Neutrophil (primary cell): ENCODE measurements at regions not wholly inside any gene's neighbourhood (a gene's known extent, or its start where the extent isn't known, plus 50 kb on each side); places are given as distances from the start of the nearest gene placed in this dataset.

ENCODE experiments used
- H3K27ac ChIP-seq: fragments of 200-600 bp; sonication (generic); 2 replicates; pipeline ENCODE4 v1.5.1; 2016; ENCODE audit warnings: mild to moderate bottlenecking, moderate library complexity
- H3K27me3 ChIP-seq: fragments of 200-600 bp; sonication (generic); 2 replicates; pipeline ENCODE4 v1.6.0; 2016; ENCODE audit warnings: mild to moderate bottlenecking
- H3K36me3 ChIP-seq: fragments of 200-600 bp; sonication (generic); 2 replicates; pipeline ENCODE4 v1.5.1; 2017
- H3K4me1 ChIP-seq, 2 experiments: fragments of 200-600 bp in 1 of 2; sonication (generic) in 1 of 2; 1 replicate in 1 of 2; 2 replicates in 1 of 2; pipeline versions ENCODE4 v1.5.1 to v1.6.1; 2013 to 2016; ENCODE audit warnings: low read depth in 1 of 2, low read length in 1 of 2, mild to moderate bottlenecking in 1 of 2, moderate library complexity in 1 of 2; ENCODE audit not compliant: control insufficient read depth in 1 of 2, insufficient read depth in 1 of 2
- H3K4me3 ChIP-seq, 2 experiments: fragments of 200-600 bp in 1 of 2; sonication (generic) in 1 of 2; 1 replicate in 1 of 2; 2 replicates in 1 of 2; pipeline ENCODE4 v1.5.1; 2013 to 2016; ENCODE audit warnings: low read depth in 1 of 2, low read length in 1 of 2, mild to moderate bottlenecking in 1 of 2, moderate library complexity in 1 of 2
- H3K9me3 ChIP-seq: fragments of 200-600 bp; sonication (generic); 2 replicates; pipeline ENCODE4 v1.5.1; 2016
- TF ChIP-seq, protein P1 (sequence below): fragments of 200-600 bp; sonication (generic); IDR thresholded peaks from 2 replicates; pipeline ENCODE4 v1.5.1; 2016; ENCODE audit warnings: antibody characterized with exemption

DNA sequence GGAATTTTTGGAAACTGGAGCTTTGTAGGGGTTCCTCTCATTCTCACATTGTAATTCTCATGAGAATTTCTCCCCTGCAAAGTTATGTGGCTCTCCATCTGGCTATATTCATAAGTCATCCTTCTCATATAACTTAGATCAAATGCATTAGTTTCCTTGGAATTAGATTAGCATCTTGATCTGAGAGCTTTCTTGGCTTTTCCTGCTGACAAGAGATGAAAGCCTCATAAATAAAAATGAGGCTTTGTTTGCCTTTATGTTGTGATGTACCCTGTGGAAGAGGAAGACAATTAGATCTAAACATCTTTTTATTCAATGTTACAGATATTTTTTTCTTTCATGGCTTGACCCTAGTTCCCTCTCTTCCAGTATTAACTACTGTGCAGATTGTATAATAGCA, 165.4 kb upstream of the ZPLD1 start:
- H3K9me3 ChIP-seq = no peaks in the 10 kb centered on the region
- no peaks in the 10 kb centered on the region for H3K36me3 ChIP-seq
- H3K27me3 ChIP-seq = no peaks in the 10 kb centered on the region
- H3K27ac ChIP-seq = no peak overlapping the region
- TF ChIP-seq, protein P1, sequence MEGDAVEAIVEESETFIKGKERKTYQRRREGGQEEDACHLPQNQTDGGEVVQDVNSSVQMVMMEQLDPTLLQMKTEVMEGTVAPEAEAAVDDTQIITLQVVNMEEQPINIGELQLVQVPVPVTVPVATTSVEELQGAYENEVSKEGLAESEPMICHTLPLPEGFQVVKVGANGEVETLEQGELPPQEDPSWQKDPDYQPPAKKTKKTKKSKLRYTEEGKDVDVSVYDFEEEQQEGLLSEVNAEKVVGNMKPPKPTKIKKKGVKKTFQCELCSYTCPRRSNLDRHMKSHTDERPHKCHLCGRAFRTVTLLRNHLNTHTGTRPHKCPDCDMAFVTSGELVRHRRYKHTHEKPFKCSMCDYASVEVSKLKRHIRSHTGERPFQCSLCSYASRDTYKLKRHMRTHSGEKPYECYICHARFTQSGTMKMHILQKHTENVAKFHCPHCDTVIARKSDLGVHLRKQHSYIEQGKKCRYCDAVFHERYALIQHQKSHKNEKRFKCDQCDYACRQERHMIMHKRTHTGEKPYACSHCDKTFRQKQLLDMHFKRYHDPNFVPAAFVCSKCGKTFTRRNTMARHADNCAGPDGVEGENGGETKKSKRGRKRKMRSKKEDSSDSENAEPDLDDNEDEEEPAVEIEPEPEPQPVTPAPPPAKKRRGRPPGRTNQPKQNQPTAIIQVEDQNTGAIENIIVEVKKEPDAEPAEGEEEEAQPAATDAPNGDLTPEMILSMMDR = no peak
- no peak overlapping the region for H3K4me3 ChIP-seq
- H3K4me1 ChIP-seq = no peaks in the 10 kb centered on the region

DNA sequence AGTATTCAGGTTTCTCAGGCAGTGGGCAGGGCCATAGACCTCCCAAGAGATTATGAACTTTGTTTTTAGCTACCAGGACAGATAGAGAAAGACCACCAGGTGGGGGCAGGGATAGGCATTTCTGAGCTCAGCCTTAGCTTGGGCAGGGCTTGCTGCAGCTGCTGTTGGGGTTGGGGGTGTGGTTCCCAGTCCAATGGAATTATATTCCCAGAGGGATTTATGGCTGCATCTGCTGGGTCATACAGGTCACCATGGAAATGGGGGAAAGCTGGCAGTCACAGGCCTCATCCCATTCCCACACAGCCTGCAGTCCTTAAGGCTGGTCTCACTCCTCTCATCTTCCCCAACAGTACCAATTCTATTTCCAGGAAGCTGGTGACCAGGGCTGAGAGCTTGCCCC, 144.6 kb upstream of the ZPLD1 start:
- Histone ChIP-seq H3K27me3 (no peaks in the 10 kb centered on the region), H3K9me3 (no peaks in the 10 kb centered on the region), H3K27ac (no peak overlapping the region), H3K36me3 (no peaks in the 10 kb centered on the region), H3K4me1 (no peaks in the 10 kb centered on the region), H3K4me3 (no peak overlapping the region)
- TF ChIP-seq, protein P1 = no peak

DNA sequence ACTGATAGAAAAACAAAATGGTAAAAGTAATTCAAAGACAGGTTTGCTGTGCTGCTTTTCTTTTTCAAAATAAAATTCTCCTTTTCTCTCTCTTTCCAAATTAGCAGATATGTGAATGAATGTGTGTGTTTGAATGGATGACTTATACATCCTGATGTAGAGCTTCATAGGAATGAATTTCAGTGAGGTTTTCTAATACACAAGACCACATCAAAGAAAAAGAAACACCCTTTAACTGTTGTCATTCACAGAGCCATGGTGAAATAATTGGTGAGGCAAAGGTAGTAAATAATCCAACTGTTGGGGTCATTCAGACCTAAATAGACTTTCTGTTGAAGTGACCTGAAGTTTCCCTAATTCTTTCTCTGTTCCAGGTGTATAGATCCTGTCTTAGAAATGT, 139.1 kb upstream of the ZPLD1 start:
- Histone ChIP-seq H3K9me3 (no peaks in the 10 kb centered on the region), H3K4me3 (no peak overlapping the region)
- TF ChIP-seq, protein P1 = no peak

DNA sequence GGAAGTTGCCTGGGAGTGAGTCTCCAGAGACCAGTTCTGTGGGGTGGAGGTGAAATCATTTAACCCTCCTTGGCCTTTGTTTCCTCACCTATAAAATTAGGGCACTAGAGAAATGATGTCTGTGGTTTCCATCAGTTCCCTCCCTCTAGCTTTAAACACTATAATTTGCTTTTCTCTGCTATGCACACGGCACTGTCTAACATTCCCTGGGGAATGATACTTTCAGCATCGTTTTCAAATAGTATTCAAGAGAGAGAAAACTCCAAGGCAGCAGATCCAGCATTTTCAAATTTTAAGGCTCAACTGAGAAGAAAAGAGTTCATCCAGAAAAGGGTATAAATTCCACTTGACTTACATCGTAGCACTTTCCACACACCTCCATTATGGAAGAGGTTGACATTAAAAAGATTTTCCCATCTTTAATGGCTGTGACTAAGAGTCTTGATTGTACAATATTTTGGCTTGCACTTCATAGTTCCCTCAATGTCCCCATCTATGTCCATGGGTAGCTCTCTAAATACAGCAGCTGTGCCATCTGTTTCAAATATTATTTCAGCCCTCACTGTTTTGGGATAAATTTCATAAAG, 137.7 kb upstream of the ZPLD1 start:
- no peaks in the 10 kb centered on the region for H3K27me3 ChIP-seq
- no peak overlapping the region for H3K27ac ChIP-seq
- TF ChIP-seq, protein P1 = no peak

More for the DNA sequence above, 139.1 kb upstream of the ZPLD1 start:
- H3K27me3 ChIP-seq = no peaks in the 10 kb centered on the region
- no peaks in the 10 kb centered on the region for H3K36me3 ChIP-seq
- H3K27ac ChIP-seq = no peak overlapping the region
- H3K4me1 ChIP-seq = no peaks in the 10 kb centered on the region

DNA sequence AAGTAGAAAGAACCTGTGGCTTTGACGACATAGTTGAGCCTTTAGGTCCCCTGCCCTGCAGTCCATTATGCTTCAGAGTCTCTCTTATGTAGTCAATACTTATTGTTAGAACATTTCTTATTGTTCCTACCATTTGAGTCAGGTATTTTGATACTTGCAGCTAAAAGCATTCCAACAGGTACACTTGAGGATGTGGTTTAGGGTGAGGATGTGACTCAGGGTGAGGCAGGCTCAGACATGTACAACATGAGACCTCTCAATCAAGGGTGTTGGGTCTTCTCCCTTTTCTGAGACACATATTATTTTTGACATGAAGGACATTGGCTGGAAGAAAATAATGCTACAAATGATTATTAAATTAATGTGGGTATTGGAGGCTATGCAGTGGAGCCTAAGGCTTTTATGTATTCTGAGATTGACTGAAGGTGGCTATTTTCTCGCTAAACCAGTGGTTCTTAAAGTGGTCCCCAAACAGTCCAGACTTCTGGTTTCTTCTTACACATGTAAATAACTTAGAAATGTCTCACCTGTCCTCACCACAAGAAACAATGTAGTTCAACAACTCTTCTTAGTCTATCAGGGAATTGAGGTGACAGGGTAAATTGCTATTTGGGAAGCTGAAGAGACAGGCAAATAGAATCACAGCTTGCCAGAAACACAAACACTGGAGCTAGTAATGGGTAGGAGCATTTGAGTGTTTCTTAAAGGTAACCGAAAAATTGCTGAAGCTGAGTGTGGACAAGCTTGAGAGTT, 135.5 kb upstream of the ZPLD1 start:
- Histone ChIP-seq H3K27ac (no peak overlapping the region), H3K27me3 (no peaks in the 10 kb centered on the region), H3K4me1 (no peaks in the 10 kb centered on the region), H3K36me3 (no peaks in the 10 kb centered on the region), H3K9me3 (no peaks in the 10 kb centered on the region), H3K4me3 (no peak overlapping the region)
- TF ChIP-seq, protein P1 = no peak

More for the DNA sequence above, 137.7 kb upstream of the ZPLD1 start:
- H3K9me3 ChIP-seq = no peaks in the 10 kb centered on the region
- H3K36me3 ChIP-seq = no peaks in the 10 kb centered on the region
- H3K4me3 ChIP-seq = no peak overlapping the region
- no peaks in the 10 kb centered on the region for H3K4me1 ChIP-seq
